ENCODE measurements at regions not wholly inside any gene's neighbourhood (a gene's known extent, or its start where the extent isn't known, plus 50 kb on each side); places are given as distances from the start of the nearest gene placed in this dataset.

DNA sequence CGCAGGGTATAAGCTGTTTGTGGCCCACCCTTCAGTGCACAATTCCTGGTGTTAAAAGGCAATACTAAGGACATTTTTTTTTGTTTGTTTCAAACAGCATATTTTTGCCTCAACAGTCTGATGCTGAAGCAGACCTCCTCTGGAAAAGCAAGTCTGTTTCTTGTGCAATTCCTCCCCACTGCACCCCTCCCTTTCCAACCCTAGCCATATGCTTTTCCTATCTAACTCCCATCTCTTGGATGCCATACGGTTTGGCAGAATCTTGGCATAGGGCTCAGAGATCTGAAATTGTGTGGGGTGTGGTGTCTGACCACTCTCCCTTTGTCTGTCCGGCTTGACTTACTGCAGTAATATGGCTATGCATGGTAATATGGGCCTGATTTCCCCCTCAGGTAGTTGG, 161.6 kb downstream of the TMEM38B start:
- TF ChIP-seq, protein P1, sequence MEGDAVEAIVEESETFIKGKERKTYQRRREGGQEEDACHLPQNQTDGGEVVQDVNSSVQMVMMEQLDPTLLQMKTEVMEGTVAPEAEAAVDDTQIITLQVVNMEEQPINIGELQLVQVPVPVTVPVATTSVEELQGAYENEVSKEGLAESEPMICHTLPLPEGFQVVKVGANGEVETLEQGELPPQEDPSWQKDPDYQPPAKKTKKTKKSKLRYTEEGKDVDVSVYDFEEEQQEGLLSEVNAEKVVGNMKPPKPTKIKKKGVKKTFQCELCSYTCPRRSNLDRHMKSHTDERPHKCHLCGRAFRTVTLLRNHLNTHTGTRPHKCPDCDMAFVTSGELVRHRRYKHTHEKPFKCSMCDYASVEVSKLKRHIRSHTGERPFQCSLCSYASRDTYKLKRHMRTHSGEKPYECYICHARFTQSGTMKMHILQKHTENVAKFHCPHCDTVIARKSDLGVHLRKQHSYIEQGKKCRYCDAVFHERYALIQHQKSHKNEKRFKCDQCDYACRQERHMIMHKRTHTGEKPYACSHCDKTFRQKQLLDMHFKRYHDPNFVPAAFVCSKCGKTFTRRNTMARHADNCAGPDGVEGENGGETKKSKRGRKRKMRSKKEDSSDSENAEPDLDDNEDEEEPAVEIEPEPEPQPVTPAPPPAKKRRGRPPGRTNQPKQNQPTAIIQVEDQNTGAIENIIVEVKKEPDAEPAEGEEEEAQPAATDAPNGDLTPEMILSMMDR (IDR thresholded peaks at IDR 0.05), result no peak
- TF ChIP-seq POLR2A (IDR thresholded peaks at IDR 0.05), result no peak

Data from heart left ventricle (tissue), 13 donors.